HG03432 (cell line): ENCODE measurements at regions not wholly inside any gene's neighbourhood (a gene's known extent, or its start where the extent isn't known, plus 50 kb on each side); places are given as distances from the start of the nearest gene placed in this dataset.

Experiments used
- ATAC-seq: cut with Tn5 transposase; IDR thresholded peaks from one replicate; pipeline ENCODE4 v1.9.1; 2021; ENCODE audit warnings: mild to moderate bottlenecking, moderate library complexity; ENCODE audit not compliant: unreplicated experiment

GRCh38 chr2:8541223-8541622, 140.6 kb upstream of the ID2 start:
- ATAC-seq, result no peak

DNA sequence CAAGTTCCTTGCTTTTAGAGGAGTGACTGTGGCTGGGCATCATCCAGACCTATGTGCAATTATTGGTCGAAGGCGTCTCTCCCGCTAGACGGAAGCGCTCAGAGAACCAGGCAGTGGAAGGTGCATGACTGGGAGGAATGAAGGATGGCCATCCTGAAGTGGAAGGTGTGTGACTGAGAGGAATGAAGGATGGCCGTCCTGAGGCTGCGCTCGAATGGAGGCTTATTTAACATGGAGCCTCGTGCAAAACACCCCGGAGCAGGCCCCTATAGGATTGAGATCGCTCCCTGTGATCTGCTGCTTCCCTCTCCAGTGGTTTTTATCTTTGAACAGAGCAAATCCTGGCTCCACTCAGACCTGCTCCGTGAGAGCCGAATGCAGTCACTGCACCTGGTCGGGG, 140.2 kb upstream of the ID2 start:
- ATAC-seq, result no peak

- ATAC-seq, result no peak
These were observed 139.3 kb upstream of the ID2 start for GRCh38 chr2:8542381-8543059.

DNA sequence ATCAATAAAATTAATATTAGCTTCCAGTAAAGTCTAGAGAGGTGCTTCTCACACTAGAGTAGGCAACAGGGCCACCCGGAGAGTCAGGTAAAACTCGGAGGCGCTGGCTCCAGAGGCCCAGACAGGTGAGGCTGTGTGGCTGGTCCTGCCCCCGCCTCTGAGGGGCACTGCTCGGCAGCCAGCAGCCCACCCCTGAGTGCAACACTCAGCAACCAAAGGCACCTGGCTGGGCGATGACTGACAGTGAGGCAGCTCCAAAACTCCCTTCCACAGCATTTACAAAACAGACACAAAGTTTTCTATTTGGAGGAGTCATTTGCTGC, 138.8 kb upstream of the ID2 start:
- peak; percentile 23 for ATAC-seq

GRCh38 chr2:8543383-8544170, 138.3 kb upstream of the ID2 start:
- peak; percentile 76 for ATAC-seq

DNA sequence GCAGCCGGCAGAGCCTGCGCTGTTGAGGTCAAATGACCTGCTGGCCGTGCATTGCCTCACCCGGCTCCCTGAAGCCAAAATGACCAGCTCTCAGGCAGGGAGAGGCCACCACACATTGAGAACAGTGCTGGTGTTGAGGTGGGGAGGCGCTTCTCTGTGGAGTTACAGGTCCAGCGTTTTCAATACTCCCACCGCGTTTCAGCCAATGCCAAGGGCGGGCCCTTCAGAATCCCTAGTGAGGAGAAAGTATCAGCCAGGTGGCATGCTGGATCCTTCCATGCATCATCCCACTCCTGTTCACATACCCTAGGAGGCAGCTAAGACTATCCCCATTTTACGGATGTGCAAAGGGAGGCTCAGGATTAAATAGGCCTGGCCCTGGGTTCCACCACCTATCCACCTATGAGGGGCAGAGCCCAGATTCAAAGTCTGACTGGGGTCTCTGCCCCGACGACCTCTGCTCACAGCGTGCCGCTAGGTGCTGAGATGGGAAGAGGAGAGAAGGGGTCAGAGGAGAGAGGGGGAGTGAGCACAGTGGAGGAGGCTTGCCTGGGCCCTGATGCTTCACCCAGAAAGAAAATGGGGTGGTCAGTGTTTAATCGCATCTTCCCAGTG, 137.6 kb upstream of the ID2 start:
- no peak for ATAC-seq

DNA sequence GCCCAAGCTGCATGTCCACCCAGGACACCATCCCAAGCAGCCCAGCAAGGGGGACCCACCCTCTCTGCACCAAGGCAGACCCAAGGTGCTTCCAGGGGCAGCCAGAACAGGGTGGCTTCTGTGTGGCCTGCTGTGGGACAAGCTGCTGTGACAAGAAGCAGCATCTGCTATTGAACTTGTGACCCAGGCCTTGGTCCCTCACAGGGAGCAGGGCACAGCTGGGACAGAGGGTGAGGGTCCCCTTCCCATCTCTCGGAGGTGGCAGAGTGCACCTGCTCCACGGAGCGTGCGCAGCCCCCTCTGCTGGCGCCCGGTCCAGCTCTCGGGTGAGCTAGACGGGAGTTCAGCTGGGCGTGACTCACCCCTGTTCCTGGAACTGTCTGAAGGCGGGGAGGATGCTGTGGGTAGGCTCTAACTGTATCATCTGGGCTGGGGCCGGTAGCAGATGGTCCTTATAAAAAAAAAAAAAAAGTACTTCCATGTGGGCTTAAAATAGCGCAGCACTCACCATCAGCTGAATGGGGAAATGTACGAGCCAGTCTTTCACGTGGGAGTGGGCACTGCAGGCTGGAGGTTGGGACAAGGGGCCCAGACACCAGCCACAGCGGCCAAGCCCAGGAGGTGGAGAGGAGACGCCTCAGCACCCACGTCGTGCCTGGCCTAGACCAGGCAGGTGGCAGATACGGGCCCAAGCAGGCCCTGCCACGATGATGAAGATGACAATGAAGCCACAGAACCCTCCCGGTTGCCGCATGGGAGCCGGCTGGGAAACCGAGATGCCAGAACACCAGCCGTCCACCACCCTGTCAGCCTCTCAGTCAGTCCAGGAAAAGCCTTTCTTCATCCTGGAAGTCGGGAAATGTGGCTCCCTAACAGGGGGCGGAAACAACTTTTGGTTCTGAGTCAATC, 136.8 kb upstream of the ID2 start:
- ATAC-seq, result peak; percentile 58

GRCh38 chr2:8545695-8546611, 135.9 kb upstream of the ID2 start:
- no peak for ATAC-seq

GRCh38 chr2:8546612-8547283, 135.1 kb upstream of the ID2 start:
- ATAC-seq, result no peak

DNA sequence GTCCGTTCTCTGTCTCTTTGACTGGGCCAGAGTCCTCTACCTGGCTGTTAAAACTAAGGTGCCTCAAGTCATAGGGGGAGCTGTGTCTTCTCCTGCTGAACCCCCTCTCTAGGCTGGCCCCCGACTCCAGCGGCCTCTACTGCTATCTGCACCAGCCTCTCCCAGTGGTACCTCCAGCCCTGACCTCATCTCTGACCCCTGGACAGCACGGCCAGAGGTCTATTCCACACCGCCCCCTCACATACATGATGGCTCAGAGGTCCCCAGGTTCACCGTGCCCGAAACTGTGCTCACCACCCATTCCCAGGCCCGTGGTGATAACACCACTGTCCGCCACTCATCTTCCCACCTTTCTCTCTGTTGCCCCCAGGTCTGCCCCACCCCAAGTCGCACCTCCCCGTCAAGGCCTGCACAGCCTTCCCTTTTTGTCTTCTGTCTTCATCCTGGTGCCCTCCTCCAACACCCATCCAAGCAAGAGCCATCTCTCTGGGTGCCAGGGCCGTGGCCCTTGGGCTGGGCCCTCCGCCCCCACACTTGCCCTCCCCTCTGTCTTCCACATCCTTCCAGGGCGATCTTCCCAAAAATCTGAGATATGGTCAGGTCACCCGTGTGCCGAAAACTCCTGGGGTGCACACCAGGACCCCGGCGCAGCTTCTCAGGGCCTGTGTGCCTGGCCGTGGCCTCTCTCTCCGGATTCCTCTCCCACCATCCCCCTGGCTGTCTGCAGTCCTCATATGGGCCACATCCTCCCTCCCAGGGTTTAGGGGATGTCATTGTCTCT, 134.4 kb upstream of the ID2 start:
- ATAC-seq, result no peak

GRCh38 chr2:8548065-8548618, 133.7 kb upstream of the ID2 start:
- ATAC-seq, result no peak

- ATAC-seq, result no peak
These were observed 133.2 kb upstream of the ID2 start for GRCh38 chr2:8548619-8549150.

DNA sequence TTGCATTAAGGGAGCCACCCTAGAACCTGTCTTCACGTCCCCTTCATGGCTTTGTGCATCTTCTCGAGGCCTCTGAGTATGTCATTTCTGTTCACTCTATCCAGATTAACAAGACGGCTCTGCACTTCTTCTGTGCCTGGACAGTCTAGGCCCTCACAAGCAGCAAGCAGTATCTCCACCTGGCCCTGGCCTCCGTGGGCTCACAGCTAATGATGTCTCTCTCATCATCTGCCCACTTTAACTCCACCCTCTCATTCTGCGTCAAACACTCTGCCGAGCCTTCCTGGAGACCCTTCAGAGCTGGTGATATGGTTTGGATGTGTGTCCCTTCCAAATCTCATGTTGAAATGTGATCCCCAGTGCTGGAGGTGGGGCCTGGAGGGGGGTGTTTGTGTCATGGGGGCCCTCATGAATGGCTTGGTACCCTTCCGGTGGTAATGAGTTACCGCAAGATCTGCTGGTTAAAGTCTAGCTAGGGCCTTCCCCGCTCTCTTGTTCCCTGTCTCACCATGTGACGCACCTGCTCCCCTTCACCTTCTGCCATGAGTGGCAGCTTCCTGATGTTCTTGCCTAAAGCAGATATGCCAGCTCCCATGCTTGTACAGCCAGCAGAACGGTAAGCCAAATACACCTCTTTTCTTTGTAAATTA, 132.5 kb upstream of the ID2 start:
- ATAC-seq, result no peak

DNA sequence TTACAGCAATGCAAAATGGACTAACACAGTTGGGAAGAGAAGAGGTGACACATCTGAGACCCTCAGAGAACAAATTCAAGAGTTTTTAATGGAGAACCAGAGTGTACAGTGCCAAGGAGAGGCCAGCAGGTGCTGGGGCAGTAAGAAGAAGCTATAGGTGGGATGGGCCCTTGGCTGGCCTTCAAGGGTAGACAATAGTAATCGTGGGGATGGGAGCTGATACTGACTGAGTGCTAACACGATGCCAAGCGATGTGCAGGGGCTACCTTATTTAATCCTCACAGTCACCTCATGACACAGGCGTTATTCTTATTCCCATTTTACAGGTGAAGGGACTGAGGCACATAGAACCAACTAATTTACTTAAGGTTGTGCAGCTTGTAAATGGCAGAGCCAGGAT, 131.9 kb upstream of the ID2 start:
- ATAC-seq, result no peak

DNA sequence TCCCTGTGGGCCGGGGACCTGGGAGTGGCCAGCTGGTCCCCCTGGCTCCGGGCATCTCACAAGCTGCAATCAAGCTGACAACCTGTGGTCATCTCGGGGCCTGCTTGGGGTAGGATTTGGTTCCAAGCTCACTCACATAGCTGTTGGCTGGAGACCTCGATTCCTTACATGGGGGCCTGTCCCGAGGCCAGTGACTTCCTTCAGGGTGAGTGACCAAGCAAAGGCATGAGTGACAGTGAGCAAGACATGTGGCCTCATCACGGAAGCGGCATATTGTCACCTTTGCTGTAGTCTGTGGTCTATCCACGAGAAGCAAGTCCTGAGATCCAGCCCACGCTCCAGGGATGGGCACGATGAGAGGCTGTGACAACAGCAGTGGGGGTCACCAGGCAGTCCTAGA, 131.4 kb upstream of the ID2 start:
- ATAC-seq, result no peak

GRCh38 chr2:8550937-8551621, 130.8 kb upstream of the ID2 start:
- no peak for ATAC-seq

DNA sequence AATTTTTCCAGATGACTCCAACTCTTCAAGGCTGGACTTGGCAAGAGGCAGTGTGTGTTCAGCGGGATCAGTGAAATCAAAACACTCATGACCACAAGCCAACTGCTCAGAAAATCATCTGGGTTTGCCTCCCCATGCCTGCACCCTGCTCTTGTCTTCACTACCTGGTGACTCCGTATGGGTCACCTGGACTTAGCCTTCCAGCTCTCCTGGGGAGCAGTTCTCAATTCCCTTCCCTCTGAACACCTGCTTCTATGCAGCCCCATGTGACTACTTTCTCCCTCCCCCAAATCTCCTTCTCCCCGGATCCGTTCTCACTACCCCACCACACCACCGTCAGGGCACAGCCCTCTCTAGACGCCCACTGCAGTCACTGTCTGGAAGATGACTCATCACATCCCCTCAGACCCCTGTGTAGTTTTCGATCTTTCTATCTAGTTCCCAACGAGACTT, 130.2 kb upstream of the ID2 start:
- peak; percentile 82 for ATAC-seq
